ENCODE measurements at regions not wholly inside any gene's neighbourhood (a gene's known extent, or its start where the extent isn't known, plus 50 kb on each side); places are given as distances from the start of the nearest gene placed in this dataset.

- H3K27ac ChIP-seq: no peak overlapping the region
- no peaks in the 10 kb centered on the region for H3K27me3 ChIP-seq
- no peak for TF ChIP-seq POLR2A (IDR thresholded peaks at IDR 0.05)
- TF ChIP-seq, protein P1, sequence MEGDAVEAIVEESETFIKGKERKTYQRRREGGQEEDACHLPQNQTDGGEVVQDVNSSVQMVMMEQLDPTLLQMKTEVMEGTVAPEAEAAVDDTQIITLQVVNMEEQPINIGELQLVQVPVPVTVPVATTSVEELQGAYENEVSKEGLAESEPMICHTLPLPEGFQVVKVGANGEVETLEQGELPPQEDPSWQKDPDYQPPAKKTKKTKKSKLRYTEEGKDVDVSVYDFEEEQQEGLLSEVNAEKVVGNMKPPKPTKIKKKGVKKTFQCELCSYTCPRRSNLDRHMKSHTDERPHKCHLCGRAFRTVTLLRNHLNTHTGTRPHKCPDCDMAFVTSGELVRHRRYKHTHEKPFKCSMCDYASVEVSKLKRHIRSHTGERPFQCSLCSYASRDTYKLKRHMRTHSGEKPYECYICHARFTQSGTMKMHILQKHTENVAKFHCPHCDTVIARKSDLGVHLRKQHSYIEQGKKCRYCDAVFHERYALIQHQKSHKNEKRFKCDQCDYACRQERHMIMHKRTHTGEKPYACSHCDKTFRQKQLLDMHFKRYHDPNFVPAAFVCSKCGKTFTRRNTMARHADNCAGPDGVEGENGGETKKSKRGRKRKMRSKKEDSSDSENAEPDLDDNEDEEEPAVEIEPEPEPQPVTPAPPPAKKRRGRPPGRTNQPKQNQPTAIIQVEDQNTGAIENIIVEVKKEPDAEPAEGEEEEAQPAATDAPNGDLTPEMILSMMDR (IDR thresholded peaks at IDR 0.05): no peak
- H3K4me3 ChIP-seq: no peak overlapping the region
- no peak for DNase-seq
- H3K9me3 ChIP-seq: no peaks in the 10 kb centered on the region
- peaks cover 0 to 17% (median 0%) of the 10 kb centered on the region in 4 donors for H3K4me1 ChIP-seq
- no peaks in the 10 kb centered on the region for H3K36me3 ChIP-seq
Measured at GRCh38 chr1:245055752-245056151, 99.0 kb upstream of the KIF26B start.

DNA sequence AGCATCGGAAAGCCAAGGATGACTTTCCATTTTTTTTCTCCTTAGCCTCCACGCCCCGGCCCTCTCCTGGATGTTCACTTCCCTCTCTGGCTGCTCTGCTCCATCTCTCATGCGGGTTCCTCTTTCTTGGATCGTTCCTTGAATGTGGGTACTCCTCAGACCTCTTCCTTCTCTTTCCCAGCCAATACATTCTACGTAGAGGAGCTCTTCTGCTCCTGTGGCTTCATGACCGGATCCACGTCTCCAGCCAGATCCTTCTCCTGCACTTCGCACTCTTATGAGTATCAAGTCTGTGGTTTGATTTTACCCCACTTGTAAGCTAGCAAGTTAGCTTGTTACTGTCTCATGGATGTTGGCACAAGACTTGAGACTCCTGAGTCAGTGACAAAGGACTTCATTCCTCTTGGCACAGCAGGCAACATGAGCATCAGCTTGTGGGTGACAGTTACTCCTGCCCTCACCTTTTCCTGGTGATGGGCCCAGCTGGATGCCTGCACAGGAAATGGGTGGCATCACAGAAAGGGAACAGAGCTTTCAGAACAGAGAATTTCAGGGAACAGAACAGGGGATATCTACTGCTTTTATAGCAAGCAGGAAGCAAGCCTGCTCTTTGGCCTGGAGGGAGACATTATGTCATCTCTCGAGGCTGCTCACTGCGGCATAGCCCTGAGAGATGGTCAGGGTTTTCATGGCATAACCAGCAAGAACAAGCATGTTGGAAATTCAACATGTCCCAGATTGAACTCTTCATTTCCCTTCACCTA, 100.1 kb upstream of the KIF26B start:
- Histone ChIP-seq H3K4me1 (peaks cover 0 to 8% (median 0%) of the 10 kb centered on the region in 4 donors), H3K36me3 (no peaks in the 10 kb centered on the region), H3K27me3 (no peaks in the 10 kb centered on the region), H3K27ac (no peak overlapping the region), H3K9me3 (no peaks in the 10 kb centered on the region), H3K4me3 (no peak overlapping the region)
- TF ChIP-seq POLR2A (IDR thresholded peaks at IDR 0.05): no peak
- TF ChIP-seq, protein P1 (IDR thresholded peaks at IDR 0.05): no peak
- no peak for DNase-seq

DNA sequence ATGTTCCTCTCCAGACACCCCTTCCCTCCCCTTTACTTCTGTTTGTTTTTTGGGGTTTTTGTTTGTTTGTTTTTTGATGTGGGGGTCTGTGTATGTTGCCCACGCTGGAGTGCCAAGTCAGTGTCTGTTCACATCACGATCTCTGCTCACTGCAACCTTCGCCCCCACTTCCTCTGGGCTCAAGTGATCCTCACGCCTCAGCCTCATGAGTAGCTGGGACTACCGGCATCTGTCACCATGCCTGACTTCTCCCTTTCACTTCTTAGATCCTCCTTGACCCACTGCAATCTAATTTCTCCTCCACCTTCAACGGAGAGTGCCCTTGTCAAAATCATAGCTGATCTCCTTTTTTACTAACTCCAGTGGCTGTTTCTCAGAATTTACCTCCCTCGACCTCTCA, 100.7 kb upstream of the KIF26B start:
- H3K4me1 ChIP-seq: peaks cover 0 to 8% (median 0%) of the 10 kb centered on the region in 4 donors
- no peak overlapping the region for H3K27ac ChIP-seq
- no peaks in the 10 kb centered on the region for H3K27me3 ChIP-seq
- no peak overlapping the region for H3K4me3 ChIP-seq
- no peak for TF ChIP-seq POLR2A (IDR thresholded peaks at IDR 0.05)
- H3K36me3 ChIP-seq: no peaks in the 10 kb centered on the region
- H3K9me3 ChIP-seq: no peaks in the 10 kb centered on the region
- no peak for DNase-seq

DNA sequence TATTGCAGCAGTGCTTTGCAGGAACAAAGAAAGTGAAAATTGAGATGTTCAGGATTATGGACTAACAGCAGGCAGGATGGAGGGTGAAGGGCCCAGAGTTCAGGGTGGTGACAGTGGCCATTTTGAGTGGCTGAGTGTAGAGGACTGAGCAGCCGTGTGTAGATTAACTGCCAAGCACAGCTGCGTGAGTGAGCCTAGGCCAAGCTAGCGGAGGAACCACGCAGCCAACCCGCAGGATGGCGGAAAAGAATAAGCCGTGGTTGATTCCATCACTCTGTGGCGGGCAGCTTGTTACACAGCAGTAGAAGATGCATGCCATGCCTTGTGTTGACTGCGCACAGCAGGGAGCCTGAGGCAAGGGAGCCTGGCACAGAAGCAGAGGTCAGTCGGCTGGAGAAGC, 102.5 kb upstream of the KIF26B start:
- Histone ChIP-seq H3K27ac (no peak overlapping the region), H3K9me3 (no peaks in the 10 kb centered on the region), H3K27me3 (no peaks in the 10 kb centered on the region), H3K4me3 (no peak overlapping the region), H3K4me1 (peaks cover 0 to 8% (median 0%) of the 10 kb centered on the region in 4 donors), H3K36me3 (no peaks in the 10 kb centered on the region)
- no peak for DNase-seq
- TF ChIP-seq POLR2A (IDR thresholded peaks at IDR 0.05): no peak
- TF ChIP-seq, protein P1 (IDR thresholded peaks at IDR 0.05): no peak

- H3K27ac ChIP-seq: no peak overlapping the region
- DNase-seq: no peak
- no peak for TF ChIP-seq POLR2A (IDR thresholded peaks at IDR 0.05)
- TF ChIP-seq, protein P1 (IDR thresholded peaks at IDR 0.05): no peak
- H3K4me1 ChIP-seq: peaks cover 0 to 10% (median 0%) of the 10 kb centered on the region in 4 donors
- H3K27me3 ChIP-seq: no peaks in the 10 kb centered on the region
- no peaks in the 10 kb centered on the region for H3K9me3 ChIP-seq
- H3K36me3 ChIP-seq: no peaks in the 10 kb centered on the region
- no peak overlapping the region for H3K4me3 ChIP-seq
Measured at GRCh38 chr1:245051349-245052221, 103.2 kb upstream of the KIF26B start.

- no peak overlapping the region for H3K4me3 ChIP-seq
- no peaks in the 10 kb centered on the region for H3K36me3 ChIP-seq
- H3K27me3 ChIP-seq: no peaks in the 10 kb centered on the region
- peaks cover 0 to 14% (median 0%) of the 10 kb centered on the region in 4 donors for H3K4me1 ChIP-seq
- H3K9me3 ChIP-seq: no peaks in the 10 kb centered on the region
- no peak for DNase-seq
- TF ChIP-seq, protein P1 (IDR thresholded peaks at IDR 0.05): no peak
- no peak for TF ChIP-seq POLR2A (IDR thresholded peaks at IDR 0.05)
- H3K27ac ChIP-seq: no peak overlapping the region
Measured at GRCh38 chr1:245046769-245047168, 108.0 kb upstream of the KIF26B start.

Measured in Peyer's patch (tissue), 4 donors.